ENCODE measurements at regions not wholly inside any gene's neighbourhood (a gene's known extent, or its start where the extent isn't known, plus 50 kb on each side); places are given as distances from the start of the nearest gene placed in this dataset.

DNA sequence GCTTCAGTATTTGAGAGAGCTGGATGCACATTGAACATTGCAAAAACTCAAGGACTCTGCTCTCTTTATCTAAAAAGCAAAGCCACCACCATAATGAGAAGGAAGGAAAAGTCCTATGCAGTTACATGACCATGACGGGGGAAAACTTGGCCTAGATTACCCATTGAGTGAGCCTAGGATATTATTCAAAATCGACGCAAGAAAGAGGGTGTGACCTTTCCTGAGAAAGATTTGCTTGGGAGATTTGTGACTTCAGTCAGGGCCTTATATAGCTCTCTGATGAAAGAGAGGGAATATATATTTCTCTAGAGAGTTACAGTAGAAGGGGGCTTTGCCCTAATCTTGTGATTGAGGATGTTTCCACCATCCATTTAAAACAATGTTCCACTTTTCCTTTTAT is 153.0 kb upstream of the DPYD start:
- no peak for ATAC-seq (ENCODE audit: low FRiP score)
- TF ChIP-seq, protein P1, sequence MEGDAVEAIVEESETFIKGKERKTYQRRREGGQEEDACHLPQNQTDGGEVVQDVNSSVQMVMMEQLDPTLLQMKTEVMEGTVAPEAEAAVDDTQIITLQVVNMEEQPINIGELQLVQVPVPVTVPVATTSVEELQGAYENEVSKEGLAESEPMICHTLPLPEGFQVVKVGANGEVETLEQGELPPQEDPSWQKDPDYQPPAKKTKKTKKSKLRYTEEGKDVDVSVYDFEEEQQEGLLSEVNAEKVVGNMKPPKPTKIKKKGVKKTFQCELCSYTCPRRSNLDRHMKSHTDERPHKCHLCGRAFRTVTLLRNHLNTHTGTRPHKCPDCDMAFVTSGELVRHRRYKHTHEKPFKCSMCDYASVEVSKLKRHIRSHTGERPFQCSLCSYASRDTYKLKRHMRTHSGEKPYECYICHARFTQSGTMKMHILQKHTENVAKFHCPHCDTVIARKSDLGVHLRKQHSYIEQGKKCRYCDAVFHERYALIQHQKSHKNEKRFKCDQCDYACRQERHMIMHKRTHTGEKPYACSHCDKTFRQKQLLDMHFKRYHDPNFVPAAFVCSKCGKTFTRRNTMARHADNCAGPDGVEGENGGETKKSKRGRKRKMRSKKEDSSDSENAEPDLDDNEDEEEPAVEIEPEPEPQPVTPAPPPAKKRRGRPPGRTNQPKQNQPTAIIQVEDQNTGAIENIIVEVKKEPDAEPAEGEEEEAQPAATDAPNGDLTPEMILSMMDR (IDR thresholded peaks at IDR 0.05) = no peak
- DNase-seq (ENCODE audit: low spot score) = no peak

DNA sequence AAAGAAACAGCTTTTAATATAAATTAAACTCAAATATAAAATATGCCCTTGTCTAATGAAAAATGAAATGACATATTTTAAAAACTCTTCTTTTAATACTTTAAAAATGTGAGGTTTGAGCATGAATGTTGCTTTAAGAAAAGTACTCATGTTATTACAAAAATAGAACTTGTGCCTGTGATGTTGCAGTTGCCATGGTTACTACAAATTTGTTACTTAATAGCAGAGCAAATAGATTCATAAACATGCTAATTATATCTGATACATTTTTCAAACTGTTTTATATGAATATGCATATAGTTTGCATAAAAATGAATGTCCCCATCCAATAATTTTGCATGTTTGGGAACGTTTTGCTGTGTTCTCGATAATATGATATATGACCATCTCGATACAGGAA is 152.3 kb upstream of the DPYD start:
- DNase-seq (ENCODE audit: low spot score) = no peak
- no peak for ATAC-seq (ENCODE audit: low FRiP score)
- TF ChIP-seq, protein P1 (IDR thresholded peaks at IDR 0.05) = no peak

DNA sequence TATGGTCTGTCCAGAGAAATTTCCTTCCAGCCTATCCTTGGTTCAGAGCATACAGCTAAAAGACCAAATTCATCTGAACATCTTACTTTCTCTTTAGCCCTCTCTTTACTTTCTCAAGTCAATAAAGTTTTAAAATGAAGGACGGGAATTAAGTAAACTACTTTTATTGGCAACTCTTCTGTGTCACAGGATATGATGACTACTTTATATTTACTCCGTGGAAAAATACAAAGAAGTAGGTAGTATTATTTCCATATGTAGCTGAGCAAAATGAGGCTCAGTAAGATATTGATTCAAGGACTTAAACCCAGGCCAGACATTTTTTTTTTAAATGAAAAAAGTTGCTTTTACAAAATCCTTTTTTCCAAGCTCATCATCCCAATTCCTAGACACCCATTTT is 151.2 kb upstream of the DPYD start:
- DNase-seq (ENCODE audit: low spot score) = no peak
- TF ChIP-seq, protein P1 (IDR thresholded peaks at IDR 0.05) = no peak
- no peak for ATAC-seq (ENCODE audit: low FRiP score)

DNA sequence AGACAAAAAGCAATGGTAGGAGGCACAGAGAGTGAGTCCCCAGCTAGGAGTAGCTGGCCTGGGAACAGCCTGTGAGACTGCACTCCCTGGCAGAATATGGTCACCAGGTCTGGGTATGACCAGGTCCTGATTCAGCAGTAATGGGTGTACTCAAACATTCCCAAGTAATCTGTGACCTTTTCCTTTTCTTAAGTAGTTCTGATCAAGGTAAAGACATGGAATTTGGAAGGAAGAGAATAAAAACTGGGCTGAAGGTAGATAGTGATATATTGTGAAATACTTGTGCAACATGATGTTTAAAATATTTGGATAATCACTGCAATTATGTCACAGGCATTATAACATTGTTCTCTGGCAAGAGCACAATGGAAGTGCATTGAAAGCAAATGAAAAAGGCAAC is 147.2 kb upstream of the DPYD start:
- ATAC-seq (ENCODE audit: low FRiP score) (no peak), DNase-seq (ENCODE audit: low spot score) (no peak)
- TF ChIP-seq, protein P1 (IDR thresholded peaks at IDR 0.05) = no peak

DNA sequence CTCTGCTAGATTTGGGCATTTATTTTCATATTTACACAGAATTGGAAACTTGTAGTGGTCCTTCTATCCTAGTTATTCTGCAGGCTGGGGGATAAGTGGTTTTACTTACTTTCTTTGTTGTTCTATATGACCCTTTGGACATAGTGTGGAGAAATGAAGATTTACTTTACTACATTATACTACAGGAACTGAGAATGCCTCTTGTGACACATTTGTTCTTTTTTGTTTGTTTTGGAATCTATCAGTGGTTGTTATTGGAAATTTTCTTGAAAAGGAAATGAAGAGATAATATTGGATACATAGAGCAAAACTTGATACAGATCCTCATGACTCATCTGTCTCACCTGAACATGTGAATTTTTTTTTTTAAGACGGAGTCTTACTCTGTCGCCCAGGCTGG is 146.1 kb upstream of the DPYD start:
- DNase-seq (ENCODE audit: low spot score) = no peak
- TF ChIP-seq, protein P1 (IDR thresholded peaks at IDR 0.05) = no peak
- ATAC-seq (ENCODE audit: low FRiP score) = no peak

DNA sequence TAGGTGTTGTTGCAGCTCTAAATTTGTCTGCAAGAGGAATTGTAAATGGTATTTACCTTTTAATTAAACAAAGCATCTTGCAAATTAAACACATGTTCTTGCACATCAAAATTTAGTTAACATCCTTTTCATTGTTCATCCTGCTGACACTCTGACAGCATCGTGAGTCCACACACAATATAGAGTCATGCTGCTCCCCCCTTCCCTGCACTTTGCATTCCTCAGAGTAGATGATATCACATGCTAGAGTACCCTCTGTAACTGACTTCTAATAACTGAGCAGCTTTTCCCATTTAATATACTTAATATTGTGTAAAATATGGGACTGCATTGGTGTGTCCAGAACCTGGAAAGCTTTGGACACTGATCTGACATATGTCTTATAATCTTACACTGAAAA is 138.8 kb upstream of the DPYD start:
- DNase-seq (ENCODE audit: low spot score) = no peak
- ATAC-seq (ENCODE audit: low FRiP score) = no peak
- TF ChIP-seq, protein P1 (IDR thresholded peaks at IDR 0.05) = no peak

DNA sequence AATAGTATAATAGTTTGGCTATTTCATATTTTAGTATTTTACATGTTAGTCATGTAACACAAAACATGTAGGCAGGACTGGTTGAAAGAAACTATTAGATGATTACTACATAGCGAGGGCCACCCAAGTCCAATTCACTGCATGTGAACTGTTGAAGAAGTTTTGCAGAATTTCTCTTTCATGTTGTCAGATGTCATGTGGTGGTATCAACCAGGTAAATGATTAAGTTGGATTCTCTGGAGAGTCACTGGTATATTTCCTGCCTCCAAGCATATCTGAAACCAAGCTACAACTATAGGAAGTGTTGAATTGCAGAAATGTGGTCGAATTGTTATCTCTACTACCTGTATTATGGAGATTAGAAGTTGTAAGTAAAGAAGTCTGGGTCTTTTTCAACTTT is 137.8 kb upstream of the DPYD start:
- DNase-seq (ENCODE audit: low spot score) (no peak), ATAC-seq (ENCODE audit: low FRiP score) (no peak)
- TF ChIP-seq, protein P1 (IDR thresholded peaks at IDR 0.05) = no peak

Measured in omental fat pad (tissue), 3 donors.